ENCODE measurements at regions not wholly inside any gene's neighbourhood (a gene's known extent, or its start where the extent isn't known, plus 50 kb on each side); places are given as distances from the start of the nearest gene placed in this dataset.

GRCh38 chr1:8093221-8093980 lies 67.3 kb upstream of the ERRFI1 start:
- Histone ChIP-seq H3K36me3 (ENCODE audit: insufficient read depth, low read length) (no peaks in the 10 kb centered on the region), H3K9me3 (ENCODE audit: low read length) (no peaks in the 10 kb centered on the region), H3K27ac (ENCODE audit: low read depth, low read length) (no peak overlapping the region), H3K27me3 (ENCODE audit: insufficient read depth, low read length, poor library complexity, severe bottlenecking) (no peaks in the 10 kb centered on the region), H3K4me3 (ENCODE audit: low read length) (no peak overlapping the region), H3K4me1 (ENCODE audit: insufficient read depth, low read length) (no peaks in the 10 kb centered on the region)
- peaks cover 5 to 26% of the 10 kb centered on the region in 2 donors for H3K27me3 Mint-ChIP-seq
- ChIA-PET POLR2A (no interaction called here), CTCF (interaction anchor here (1.0 kb wide), 1 partner anchor 62 kb away, joined by 3 read pairs; no protein-coding TSS in a partner anchor)
- H3K36me3 Mint-ChIP-seq, result peaks cover 0 to 4% (median 2%) of the 10 kb centered on the region in 3 donors
- no peaks in the 10 kb centered on the region for H3K9me3 Mint-ChIP-seq
- DNase-seq, result no peak
- H3K4me3 Mint-ChIP-seq, result no peak overlapping the region
- peaks cover 9 to 10% (median 9%) of the 10 kb centered on the region in 3 donors for H3K4me1 Mint-ChIP-seq
- no peak overlapping the region for H3K27ac Mint-ChIP-seq

DNA sequence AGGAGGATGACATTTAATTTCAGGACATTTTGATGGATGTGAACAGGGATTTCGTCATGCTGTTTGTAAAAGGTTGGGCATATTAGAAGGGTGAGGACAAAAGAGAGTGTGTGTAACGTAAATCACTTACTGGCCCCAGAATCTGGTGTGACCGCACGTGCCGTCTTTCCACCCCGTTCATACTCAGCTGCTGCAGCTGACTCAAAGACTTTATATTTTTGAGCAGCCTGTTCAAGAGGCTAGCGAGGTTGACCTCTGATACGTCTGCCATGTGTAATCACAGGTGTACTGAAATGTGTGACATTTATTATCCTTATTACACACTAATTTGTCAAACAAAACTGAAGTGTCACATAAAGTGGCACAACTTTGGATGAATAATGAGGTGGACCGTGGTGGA lies 66.5 kb upstream of the ERRFI1 start:
- Histone ChIP-seq H3K27ac (ENCODE audit: low read depth, low read length) (no peak overlapping the region), H3K27me3 (ENCODE audit: insufficient read depth, low read length, poor library complexity, severe bottlenecking) (no peaks in the 10 kb centered on the region), H3K36me3 (ENCODE audit: insufficient read depth, low read length) (no peaks in the 10 kb centered on the region), H3K4me3 (ENCODE audit: low read length) (no peak overlapping the region), H3K4me1 (ENCODE audit: insufficient read depth, low read length) (no peaks in the 10 kb centered on the region), H3K9me3 (ENCODE audit: low read length) (no peaks in the 10 kb centered on the region)
- CTCF ChIA-PET, result no interaction called here
- POLR2A ChIA-PET, result no interaction called here
- H3K9me3 Mint-ChIP-seq, result no peaks in the 10 kb centered on the region
- no peak overlapping the region for H3K4me3 Mint-ChIP-seq
- H3K4me1 Mint-ChIP-seq, result peaks cover 8% of the 10 kb centered on the region in 3 donors
- DNase-seq, result no peak
- H3K36me3 Mint-ChIP-seq, result peaks cover 0 to 4% (median 2%) of the 10 kb centered on the region in 3 donors
- peaks cover 5 to 26% of the 10 kb centered on the region in 2 donors for H3K27me3 Mint-ChIP-seq
- peak overlapping the region in 1 of 8 donors; percentile 21 for H3K27ac Mint-ChIP-seq

DNA sequence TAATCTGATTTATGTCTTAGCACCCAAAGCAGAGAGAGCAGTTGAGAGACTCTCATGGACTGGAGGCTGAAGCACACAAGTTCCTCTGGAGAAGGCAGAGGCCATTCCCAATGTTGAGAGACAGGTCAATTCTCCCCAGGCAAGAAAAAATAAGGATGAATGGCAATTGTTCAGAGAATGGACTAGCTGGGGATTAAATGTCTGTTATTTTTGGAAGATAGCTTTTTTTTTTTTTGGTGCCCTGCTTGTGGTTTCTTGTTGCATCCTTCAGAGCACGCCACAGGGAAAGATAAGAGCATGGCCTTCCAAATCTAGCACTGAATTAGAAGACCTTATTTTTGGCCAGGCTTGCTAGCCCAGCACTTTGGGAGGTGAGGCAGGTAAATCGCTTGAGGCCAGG lies 65.6 kb upstream of the ERRFI1 start:
- H3K9me3 Mint-ChIP-seq, result no peaks in the 10 kb centered on the region
- Histone ChIP-seq H3K9me3 (ENCODE audit: low read length) (no peaks in the 10 kb centered on the region), H3K4me1 (ENCODE audit: insufficient read depth, low read length) (no peaks in the 10 kb centered on the region), H3K4me3 (ENCODE audit: low read length) (no peak overlapping the region), H3K27ac (ENCODE audit: low read depth, low read length) (no peak overlapping the region), H3K27me3 (ENCODE audit: insufficient read depth, low read length, poor library complexity, severe bottlenecking) (no peaks in the 10 kb centered on the region), H3K36me3 (ENCODE audit: insufficient read depth, low read length) (no peaks in the 10 kb centered on the region)
- peaks cover 0 to 4% (median 2%) of the 10 kb centered on the region in 3 donors for H3K36me3 Mint-ChIP-seq
- ChIA-PET CTCF (interaction anchor here (0.6 kb wide), 1 partner anchor 559 kb away, joined by 3 read pairs; no protein-coding TSS in a partner anchor), POLR2A (no interaction called here)
- peaks cover 8 to 26% of the 10 kb centered on the region in 2 donors for H3K27me3 Mint-ChIP-seq
- no peak for DNase-seq
- H3K4me1 Mint-ChIP-seq, result no peaks in the 10 kb centered on the region
- H3K27ac Mint-ChIP-seq, result no peak overlapping the region
- no peak overlapping the region for H3K4me3 Mint-ChIP-seq

GRCh38 chr1:8090241-8090702 lies 64.2 kb upstream of the ERRFI1 start:
- H3K36me3 ChIP-seq (ENCODE audit: insufficient read depth, low read length), result no peaks in the 10 kb centered on the region
- DNase-seq, result no peak
- H3K27me3 ChIP-seq (ENCODE audit: insufficient read depth, low read length, poor library complexity, severe bottlenecking), result no peaks in the 10 kb centered on the region
- Mint-ChIP-seq H3K27ac (no peak overlapping the region), H3K4me3 (no peak overlapping the region), H3K27me3 (peaks cover 8 to 26% of the 10 kb centered on the region in 2 donors), H3K4me1 (no peaks in the 10 kb centered on the region), H3K9me3 (no peaks in the 10 kb centered on the region), H3K36me3 (peaks cover 0 to 4% (median 2%) of the 10 kb centered on the region in 3 donors)
- ChIA-PET CTCF (no interaction called here), POLR2A (no interaction called here)
- H3K4me3 ChIP-seq (ENCODE audit: low read length), result no peak overlapping the region
- H3K9me3 ChIP-seq (ENCODE audit: low read length), result no peaks in the 10 kb centered on the region
- H3K27ac ChIP-seq (ENCODE audit: low read depth, low read length), result no peak overlapping the region
- H3K4me1 ChIP-seq (ENCODE audit: insufficient read depth, low read length), result no peaks in the 10 kb centered on the region

DNA sequence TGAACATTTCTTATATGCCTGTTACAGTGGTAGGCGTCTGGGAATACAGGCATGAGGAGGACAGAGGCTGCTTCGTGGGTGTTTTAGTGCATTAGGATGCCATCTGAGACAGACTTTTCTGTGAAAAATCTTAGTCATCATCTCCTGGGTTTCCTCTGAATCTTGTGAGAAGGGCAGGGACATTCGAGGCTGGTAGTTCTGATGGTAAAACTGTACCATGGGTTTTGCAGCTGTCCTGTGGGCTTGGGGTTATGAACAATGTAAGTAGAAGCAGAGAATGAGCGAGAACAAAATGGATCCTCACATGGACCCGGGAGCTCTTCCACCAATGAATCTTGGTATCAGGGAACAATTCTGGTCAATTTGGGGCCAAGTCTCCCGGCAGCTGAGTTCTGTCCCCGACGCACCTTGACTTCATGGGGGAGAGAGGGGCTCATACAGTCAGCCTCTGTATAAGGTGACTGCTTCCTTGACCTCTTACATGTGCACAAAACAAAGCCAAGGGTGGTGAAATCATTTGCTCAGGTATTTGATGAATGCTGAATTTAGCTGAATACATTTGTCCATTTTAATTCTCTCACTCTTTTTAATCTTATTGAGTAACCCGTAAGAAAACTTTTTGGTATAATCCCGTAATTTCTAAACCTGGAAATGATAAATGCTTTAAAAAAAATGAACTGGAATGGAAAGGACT lies 63.6 kb upstream of the ERRFI1 start:
- Histone ChIP-seq H3K27ac (ENCODE audit: low read depth, low read length) (no peak overlapping the region), H3K4me3 (ENCODE audit: low read length) (no peak overlapping the region), H3K27me3 (ENCODE audit: insufficient read depth, low read length, poor library complexity, severe bottlenecking) (no peaks in the 10 kb centered on the region), H3K36me3 (ENCODE audit: insufficient read depth, low read length) (no peaks in the 10 kb centered on the region), H3K4me1 (ENCODE audit: insufficient read depth, low read length) (no peaks in the 10 kb centered on the region), H3K9me3 (ENCODE audit: low read length) (no peaks in the 10 kb centered on the region)
- peaks cover 8 to 26% of the 10 kb centered on the region in 2 donors for H3K27me3 Mint-ChIP-seq
- no peak overlapping the region for H3K4me3 Mint-ChIP-seq
- peaks cover 0 to 4% (median 0%) of the 10 kb centered on the region in 3 donors for H3K36me3 Mint-ChIP-seq
- ChIA-PET POLR2A (no interaction called here), CTCF (no interaction called here)
- H3K9me3 Mint-ChIP-seq, result no peaks in the 10 kb centered on the region
- DNase-seq, result no peak
- H3K27ac Mint-ChIP-seq, result no peak overlapping the region
- no peaks in the 10 kb centered on the region for H3K4me1 Mint-ChIP-seq

GRCh38 chr1:8086055-8086454 lies 59.9 kb upstream of the ERRFI1 start:
- no peak overlapping the region for H3K27ac ChIP-seq (ENCODE audit: low read depth, low read length)
- no peaks in the 10 kb centered on the region for H3K9me3 ChIP-seq (ENCODE audit: low read length)
- H3K27ac Mint-ChIP-seq, result no peak overlapping the region
- no peaks in the 10 kb centered on the region for H3K9me3 Mint-ChIP-seq
- no peak overlapping the region for H3K4me3 ChIP-seq (ENCODE audit: low read length)
- H3K4me3 Mint-ChIP-seq, result no peak overlapping the region
- DNase-seq, result no peak
- no peaks in the 10 kb centered on the region for H3K4me1 ChIP-seq (ENCODE audit: insufficient read depth, low read length)
- no peaks in the 10 kb centered on the region for H3K4me1 Mint-ChIP-seq
- no peaks in the 10 kb centered on the region for H3K36me3 ChIP-seq (ENCODE audit: insufficient read depth, low read length)
- H3K36me3 Mint-ChIP-seq, result no peaks in the 10 kb centered on the region
- POLR2A ChIA-PET, result interaction anchor here (0.6 kb wide), 1 partner anchor 69 kb away, joined by 5 read pairs; no protein-coding TSS in a partner anchor
- H3K27me3 Mint-ChIP-seq, result peaks cover 4 to 17% of the 10 kb centered on the region in 2 donors
- CTCF ChIA-PET, result no interaction called here
- no peaks in the 10 kb centered on the region for H3K27me3 ChIP-seq (ENCODE audit: insufficient read depth, low read length, poor library complexity, severe bottlenecking)

DNA sequence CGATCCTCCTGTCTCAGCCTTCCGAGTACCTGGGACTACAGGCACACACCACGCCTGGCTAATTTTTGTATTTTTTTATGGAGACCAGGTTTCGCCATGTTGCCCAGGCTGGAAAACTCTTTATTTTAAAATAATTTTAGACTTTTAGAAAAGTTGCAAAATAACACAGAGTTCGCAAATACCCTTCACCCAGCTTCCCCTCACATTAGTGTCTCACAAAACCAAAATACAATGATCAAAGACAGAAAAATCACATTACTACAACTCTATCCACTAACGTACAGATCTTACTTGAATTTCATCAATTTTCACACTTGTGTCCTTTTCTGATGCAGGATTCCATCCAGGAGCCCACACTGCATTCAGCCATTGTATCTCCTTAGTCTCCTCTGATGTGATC lies 58.8 kb upstream of the ERRFI1 start:
- no peak overlapping the region for H3K27ac ChIP-seq (ENCODE audit: low read depth, low read length)
- H3K9me3 ChIP-seq (ENCODE audit: low read length), result no peaks in the 10 kb centered on the region
- H3K27ac Mint-ChIP-seq, result no peak overlapping the region
- H3K36me3 ChIP-seq (ENCODE audit: insufficient read depth, low read length), result no peaks in the 10 kb centered on the region
- H3K27me3 ChIP-seq (ENCODE audit: insufficient read depth, low read length, poor library complexity, severe bottlenecking), result no peaks in the 10 kb centered on the region
- peaks cover 5 to 14% of the 10 kb centered on the region in 2 donors for H3K27me3 Mint-ChIP-seq
- no peaks in the 10 kb centered on the region for H3K36me3 Mint-ChIP-seq
- no peak for DNase-seq
- no peak overlapping the region for H3K4me3 ChIP-seq (ENCODE audit: low read length)
- H3K4me3 Mint-ChIP-seq, result no peak overlapping the region
- H3K4me1 Mint-ChIP-seq, result no peaks in the 10 kb centered on the region
- POLR2A ChIA-PET, result no interaction called here
- H3K4me1 ChIP-seq (ENCODE audit: insufficient read depth, low read length), result no peaks in the 10 kb centered on the region
- CTCF ChIA-PET, result no interaction called here
- no peaks in the 10 kb centered on the region for H3K9me3 Mint-ChIP-seq

DNA sequence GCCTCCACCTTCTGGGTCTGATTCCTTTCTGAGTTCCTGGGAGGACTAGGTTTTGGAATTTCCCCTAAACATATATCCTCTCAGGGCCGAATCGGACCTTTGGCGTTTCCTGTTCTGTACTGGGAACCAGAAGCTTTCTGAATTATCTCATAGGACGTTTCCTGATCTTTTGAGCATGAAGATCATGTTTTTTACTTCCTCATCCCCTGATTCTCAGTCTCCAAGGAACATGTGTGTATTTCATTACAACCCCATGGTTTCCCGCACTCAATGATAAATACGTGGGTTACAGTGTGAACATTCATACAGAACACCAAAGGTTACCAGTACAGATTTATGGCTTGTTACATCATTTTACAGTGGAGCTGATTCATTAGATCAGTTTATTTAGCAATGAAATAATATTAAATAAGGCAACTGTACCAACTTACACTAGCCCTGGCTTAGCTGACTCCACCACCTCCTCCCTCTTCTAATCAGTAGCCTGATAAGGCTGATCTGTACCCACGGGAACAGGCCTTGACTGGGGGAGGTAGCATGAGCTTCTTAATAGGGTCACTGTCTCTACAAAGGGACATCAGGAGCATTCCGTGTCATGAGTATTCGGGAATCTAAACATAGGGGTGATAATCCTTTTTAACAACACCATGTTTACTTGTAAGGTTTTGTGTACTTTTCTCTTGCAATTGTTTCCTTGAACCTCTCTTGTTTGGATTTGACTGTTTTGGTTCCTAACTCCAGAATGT lies 57.8 kb upstream of the ERRFI1 start:
- Histone ChIP-seq H3K36me3 (ENCODE audit: insufficient read depth, low read length) (no peaks in the 10 kb centered on the region), H3K27ac (ENCODE audit: low read depth, low read length) (no peak overlapping the region), H3K4me1 (ENCODE audit: insufficient read depth, low read length) (no peaks in the 10 kb centered on the region), H3K4me3 (ENCODE audit: low read length) (no peak overlapping the region), H3K27me3 (ENCODE audit: insufficient read depth, low read length, poor library complexity, severe bottlenecking) (no peaks in the 10 kb centered on the region), H3K9me3 (ENCODE audit: low read length) (no peaks in the 10 kb centered on the region)
- ChIA-PET CTCF (no interaction called here), POLR2A (no interaction called here)
- H3K27ac Mint-ChIP-seq, result no peak overlapping the region
- H3K9me3 Mint-ChIP-seq, result no peaks in the 10 kb centered on the region
- H3K27me3 Mint-ChIP-seq, result peaks cover 5 to 6% of the 10 kb centered on the region in 2 donors
- H3K4me1 Mint-ChIP-seq, result no peaks in the 10 kb centered on the region
- no peaks in the 10 kb centered on the region for H3K36me3 Mint-ChIP-seq
- no peak overlapping the region for H3K4me3 Mint-ChIP-seq
- DNase-seq, result no peak
